HG03565 (cell line): ENCODE measurements at regions not wholly inside any gene's neighbourhood (a gene's known extent, or its start where the extent isn't known, plus 50 kb on each side); places are given as distances from the start of the nearest gene placed in this dataset.
A peak's percentile ranks its signal among the peaks of the same experiment; 100 is the strongest.
"Not testable (repeated sequence)": the region's sequence is repeated elsewhere in the genome, so short reads cannot be mapped to it uniquely, and the experiment has no call there.

ENCODE experiments used
- ATAC-seq: cut with Tn5 transposase; IDR thresholded peaks from one replicate; pipeline ENCODE4 v1.9.1; 2021; ENCODE audit warnings: mild to moderate bottlenecking, moderate library complexity; ENCODE audit not compliant: unreplicated experiment

DNA sequence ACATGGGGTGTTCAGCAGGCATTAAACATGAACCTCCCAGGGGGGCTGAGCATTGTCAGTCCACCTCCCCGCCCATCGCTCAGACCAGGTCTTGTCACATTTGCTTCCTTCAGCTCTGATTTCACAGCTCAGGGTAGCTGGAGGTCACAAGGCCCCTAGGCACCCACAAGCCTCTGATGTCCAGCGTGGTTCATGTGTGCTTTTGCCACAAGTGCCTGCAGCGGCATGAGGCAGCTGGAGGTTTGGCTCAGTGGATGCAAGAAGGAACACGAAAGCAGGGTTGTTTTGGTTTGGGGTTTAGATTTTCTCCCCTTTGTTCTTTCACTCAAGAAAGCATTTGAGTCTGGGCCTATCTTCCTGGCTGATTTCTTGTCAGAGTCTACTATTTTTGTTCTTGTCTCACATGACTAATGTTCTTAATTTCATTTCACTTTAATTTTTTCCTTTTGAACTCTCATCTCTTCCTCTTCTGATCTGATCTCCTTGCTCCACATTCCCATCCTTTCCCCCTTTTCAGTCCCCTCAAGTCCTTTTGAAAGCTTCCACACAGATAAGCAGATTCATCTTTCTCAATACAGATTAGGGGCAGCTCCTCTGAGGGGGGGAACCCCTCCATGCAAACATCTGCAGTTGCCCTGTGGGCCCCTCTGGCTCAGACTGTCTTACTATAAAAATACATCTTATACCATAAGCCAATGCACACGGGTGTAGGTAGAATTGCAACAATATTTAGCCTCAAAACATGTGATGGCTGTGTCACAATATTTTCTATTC lies 68.1 kb upstream of the CEP85L start:
- ATAC-seq, result peak; percentile 28

DNA sequence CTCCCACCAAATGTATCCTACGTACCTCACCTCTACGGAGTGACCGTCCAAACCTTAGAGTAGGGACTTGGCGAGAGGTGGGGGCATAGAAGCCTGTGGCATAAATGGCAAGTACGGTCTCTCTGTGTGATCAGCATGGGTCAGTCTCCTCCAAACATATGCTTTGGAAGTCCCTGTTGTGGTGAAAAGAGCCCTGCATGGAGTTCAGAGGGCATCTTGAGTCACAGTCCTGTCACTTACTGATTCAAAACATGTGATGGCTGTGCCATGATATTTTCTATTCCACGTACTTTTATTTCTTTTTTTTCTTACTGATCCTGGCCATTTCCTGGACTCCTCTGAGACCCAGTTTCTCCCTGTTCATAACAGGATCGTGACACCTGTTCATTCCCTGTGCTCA lies 67.5 kb upstream of the CEP85L start:
- no peak for ATAC-seq

DNA sequence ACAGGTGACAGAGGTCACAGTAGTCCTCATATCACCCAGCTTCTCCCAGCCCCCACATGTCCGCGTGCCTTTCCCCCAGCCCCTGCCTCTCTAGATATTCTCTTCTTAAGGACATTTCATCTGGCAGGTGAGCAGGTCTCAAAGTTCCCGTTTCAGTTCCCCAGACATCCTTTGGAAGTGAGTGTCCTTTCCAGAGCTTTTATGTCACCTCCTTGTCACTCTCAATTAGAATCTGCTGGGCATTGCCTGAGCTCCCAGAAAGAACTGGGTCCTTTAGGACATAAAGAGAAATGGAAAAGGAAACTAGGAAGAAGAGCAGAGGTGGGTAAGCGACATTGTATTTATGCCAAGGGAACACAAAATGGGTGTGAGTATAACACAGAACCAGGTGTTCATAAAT lies 66.9 kb upstream of the CEP85L start:
- no peak for ATAC-seq

DNA sequence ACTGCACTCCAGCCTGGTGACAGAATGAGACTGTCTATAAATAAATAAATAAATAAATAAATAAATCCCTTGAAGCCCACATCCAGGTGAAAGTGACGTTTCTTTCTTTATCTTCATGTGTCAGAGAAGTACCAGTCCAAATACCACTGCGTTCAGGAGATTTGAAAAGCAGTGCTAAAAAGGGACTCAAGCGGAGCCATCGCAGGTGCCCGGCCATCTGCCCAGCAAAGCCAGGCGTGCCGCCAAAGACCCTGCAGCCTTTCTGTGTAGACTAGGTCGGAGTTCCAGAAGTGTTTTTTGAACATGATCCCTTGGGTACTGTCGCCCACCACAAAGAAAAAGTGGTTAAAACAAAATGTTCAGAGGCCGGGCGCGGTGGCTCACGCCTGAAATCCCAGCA lies 65.7 kb upstream of the CEP85L start:
- no peak for ATAC-seq

DNA sequence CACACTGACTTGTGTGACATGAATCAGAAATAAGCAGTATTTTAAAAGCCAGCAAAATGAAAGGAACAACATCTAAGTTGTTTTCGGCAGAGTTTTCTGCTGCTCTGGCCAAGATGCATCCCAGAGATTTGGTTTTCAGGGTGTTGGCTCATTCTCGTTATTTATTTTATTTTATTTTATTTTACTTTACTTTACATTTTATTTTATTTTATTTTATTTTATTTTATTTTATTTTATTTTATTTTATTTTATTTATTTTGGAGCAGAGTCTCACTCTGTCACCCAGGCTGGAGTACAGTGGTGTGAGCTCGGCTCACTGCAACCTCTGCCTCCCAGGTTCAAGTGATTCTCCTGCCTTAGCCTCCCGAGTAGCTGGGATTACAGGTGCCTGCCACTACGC lies 64.5 kb upstream of the CEP85L start:
- not testable (repeated sequence) for ATAC-seq

DNA sequence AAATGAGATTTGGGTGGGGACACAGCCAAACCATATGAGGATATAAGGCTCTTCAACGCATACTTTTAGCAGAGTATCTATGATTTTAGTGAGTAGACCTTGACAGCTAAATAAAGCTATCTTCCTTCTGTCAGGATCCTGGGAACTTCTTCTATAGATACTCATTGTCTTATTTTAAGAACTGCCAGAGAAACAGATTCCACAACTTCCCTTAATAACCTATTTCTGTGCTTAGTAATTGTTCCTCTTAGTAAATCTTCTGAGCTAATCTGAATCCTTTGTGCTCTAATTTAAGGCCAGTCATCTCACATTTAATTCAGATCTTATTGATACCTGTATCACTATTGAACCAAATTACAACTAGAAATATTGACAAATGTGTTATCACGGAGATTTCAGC lies 64.0 kb upstream of the CEP85L start:
- ATAC-seq, result no peak

DNA sequence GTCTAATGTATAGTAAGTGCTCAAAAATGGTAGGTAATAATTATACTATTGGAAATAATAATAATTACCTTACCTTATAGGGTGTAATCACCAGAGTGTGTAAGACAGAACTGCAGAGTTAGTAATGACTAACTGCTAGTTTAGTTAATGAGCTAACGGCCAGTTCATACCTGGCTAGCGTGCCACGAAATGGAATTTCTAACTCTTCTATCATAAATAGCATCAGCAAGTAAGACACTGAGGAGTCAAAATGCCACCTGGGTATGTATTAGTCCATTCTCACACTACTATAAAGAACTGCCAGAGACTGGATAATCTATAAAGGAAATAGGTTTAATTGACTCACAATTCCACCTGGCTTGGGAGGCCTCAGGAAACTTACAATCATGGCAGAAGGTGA lies 63.4 kb upstream of the CEP85L start:
- no peak for ATAC-seq

DNA sequence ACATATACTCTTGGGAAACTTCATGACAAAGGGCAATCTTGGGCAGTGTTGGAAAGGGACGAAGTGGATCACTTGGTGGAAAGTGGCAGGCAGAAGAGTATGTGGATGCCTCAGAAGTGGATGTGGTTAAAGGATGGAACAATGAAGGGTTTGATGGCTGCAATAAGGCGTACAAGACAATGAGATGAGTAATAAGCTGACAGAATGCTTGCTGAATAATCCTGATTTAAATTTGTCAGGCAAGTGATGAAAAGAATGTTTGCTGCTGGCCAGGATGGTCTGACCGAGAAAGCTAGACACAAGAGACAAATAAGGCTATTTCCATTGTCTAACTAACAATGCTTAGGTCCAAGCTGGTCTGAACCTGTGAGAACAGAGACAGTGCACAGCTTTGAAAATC lies 61.6 kb upstream of the CEP85L start:
- no peak for ATAC-seq

DNA sequence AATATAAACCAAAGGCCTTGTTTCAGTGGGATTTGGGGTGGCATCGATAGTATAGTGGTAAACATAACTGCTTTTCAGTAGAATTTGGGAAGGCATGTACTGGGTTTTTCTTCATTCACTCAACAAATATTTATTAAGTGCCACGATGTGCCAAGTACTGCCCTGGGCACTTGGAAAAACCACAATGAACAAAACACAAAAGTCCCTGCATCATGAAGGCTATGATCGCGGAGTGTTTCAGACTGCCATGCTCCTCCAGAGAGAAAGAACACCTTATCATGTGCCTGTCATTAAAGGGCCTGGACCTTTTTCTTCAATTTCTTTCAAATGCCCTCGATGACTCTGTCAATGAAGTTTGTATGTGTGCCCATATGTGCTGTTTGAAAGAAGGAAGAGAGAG lies 59.2 kb upstream of the CEP85L start:
- ATAC-seq, result no peak

DNA sequence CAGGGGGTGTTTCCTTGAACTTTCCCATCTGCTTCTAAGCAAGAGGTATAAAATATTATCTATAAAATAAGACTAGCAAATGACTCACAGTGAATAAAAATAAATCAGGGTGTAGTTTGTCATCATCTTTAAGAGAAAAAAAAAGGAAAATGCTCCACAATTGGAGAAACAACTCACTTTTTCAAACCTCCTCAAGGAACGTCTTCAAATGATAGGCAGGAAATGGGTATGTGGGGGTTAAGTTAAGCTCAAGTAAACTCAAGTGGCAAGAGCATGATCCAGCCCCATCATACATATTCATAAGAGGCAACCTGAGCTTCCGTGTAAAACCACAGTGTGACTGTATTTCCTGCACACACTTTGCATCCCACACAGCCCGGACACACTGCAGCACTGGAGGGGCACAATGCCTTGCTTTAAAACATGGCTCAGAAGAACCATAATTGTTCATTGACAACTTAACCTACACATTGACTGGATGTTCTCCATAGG lies 58.5 kb upstream of the CEP85L start:
- ATAC-seq, result peak; percentile 93

DNA sequence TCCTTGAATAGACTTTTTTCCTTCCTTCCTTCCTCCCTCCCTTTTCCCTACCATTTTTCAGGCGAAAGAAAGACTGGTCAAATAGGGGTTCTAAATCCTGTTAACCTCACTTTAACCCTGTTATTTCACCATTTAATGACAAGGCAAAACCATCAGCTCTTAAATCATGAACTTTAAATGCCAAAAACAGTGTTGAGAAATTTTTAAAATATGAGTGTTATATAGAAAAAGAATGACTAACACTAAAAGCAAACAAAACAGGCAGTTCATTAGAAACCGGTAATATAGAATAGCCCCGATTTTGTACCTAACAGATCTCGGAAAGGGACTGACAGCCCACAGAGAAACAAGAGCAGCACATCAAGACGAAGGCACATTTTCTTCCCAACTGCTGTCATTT lies 57.4 kb upstream of the CEP85L start:
- ATAC-seq, result no peak

DNA sequence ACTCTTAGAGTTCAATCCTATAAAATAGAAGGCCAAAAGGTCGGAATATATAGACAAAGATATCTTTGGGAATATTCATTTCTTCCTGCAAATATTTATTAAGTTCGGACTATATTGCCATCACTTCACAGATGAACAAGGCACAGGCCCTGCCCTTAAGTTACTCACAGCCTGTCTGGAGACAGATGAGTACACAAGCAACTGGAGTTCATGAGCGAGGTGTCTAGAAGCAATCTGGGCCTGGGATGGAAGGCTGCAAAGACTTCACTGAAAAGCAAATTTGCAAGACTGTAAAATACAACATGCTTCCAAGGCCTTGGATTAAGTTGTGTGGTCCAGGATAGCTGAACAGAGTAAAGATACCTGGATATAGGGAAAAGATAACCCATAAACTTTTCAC lies 56.7 kb upstream of the CEP85L start:
- ATAC-seq, result no peak

DNA sequence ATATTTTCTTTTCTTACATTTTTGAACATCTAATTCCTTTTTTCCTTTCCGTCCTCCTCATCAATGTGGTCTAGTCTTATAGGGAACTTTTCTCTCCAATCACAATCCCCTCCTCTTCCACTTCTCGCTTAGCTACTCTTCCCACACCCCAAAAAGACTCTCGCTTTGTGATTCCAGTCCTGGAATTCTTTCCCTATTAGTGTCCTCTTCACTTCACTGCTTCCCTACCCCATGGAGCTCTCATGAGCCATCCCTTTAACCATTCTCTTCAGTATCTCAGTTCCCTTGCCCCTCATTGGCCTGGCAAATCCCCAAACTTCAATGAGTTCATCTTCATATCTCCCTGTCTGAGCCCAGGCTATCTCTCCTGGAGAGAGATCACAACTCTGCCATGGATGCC lies 55.3 kb upstream of the CEP85L start:
- no peak for ATAC-seq

DNA sequence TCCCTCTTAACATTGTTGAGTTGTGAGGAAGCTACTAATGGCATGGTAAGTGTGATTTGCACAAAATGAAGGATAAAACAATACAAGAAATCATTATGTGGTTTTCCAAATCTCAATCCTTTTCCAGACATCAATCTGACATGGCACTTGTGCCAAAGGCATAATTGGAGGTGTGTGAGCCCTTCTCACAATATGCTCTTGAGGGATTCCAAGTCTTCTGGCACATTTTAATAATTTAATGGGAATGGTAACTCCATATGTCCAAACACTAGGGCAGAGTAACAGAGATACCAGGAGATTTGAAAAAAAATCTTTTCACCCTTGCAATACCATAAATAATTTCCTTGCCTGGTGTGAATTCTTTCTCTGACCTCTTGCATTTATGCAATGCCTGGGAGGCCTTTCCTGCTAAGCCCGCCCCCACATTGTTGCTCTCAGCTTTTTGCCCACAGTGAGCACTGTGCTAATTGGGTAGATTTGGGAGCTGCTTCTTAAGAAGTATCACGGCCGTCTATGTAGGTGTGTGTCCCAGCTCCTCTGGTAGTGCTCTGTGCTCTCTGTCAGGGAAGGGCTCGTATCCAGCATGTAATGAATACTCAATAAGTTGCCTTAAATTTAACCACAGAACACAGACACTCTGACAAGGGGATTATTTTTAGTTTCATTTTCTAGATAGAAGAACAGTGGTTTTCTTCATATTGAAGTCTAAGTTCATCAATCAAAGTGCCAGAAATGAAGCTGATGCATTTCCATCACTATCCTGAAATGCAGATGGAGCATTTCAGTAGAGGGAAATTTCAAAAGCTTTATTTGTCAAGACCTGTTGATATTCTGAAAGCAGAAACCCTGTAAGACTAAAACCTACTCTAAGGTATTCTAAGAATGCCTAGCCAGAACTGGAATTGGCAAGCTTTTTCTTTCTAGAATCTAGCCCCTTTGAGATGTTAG lies 54.4 kb upstream of the CEP85L start:
- peak; percentile 27 for ATAC-seq

DNA sequence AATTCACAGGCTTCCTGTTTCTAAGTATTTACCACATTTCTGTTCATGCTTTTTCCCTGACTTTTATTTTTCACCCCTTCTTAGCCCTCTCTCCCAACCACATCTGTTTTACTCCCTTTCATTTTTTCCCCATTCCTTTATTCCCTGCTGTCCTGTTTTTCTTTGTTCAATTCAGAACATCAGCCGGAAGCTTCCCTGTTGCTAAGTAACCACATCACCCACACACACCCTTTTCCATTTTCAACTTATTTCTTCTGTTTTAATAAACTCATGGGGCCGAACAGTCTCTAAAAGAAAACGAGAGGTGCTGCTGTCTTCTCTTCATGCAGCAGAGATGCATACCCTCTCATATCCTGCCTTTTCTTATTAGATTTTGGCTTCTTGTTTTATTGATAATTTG lies 53.5 kb upstream of the CEP85L start:
- no peak for ATAC-seq

DNA sequence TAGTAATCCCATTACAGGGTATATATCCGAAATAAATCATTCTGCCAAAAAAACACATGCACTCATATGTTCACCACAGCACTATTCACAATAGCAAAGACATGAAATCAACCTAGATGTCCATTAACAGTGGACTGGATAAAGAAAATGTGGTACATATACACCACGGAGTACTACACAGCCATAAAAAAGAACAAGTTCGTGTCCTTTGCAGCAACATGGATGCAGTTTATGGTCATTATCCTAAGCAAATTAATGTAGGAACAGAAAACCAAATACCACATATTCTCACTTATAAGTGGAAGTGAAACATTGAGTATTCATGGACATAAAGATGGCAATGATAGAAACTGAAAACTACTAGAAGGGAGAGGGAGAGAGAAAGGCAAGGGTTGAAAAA lies 49.9 kb upstream of the CEP85L start:
- not testable (repeated sequence) for ATAC-seq
